Fibroblast of lung (primary cell): ENCODE measurements at regions not wholly inside any gene's neighbourhood (a gene's known extent, or its start where the extent isn't known, plus 50 kb on each side); places are given as distances from the start of the nearest gene placed in this dataset.

Source experiments
- DNase-seq, 2 donors: peaks; one replicate each; pipeline versions ENCODE4 v3.0.0 to v3.0.0-alpha.2; 2010; ENCODE audit warnings: low read depth in 2 of 2
- H2AFZ ChIP-seq: 2 replicates; pipeline ENCODE4 v1.5.1; 2012; ENCODE audit warnings: low read length, control low read depth, inconsistent platforms
- H3K27ac ChIP-seq: 2 replicates; pipeline ENCODE4 v1.5.1; 2011; ENCODE audit warnings: low read length, control low read depth; ENCODE audit not compliant: insufficient read depth
- H3K27me3 ChIP-seq: 2 replicates; pipeline ENCODE4 v1.5.1; 2011; ENCODE audit warnings: mild to moderate bottlenecking, low read length; ENCODE audit not compliant: control insufficient read depth, insufficient read depth
- H3K36me3 ChIP-seq: 2 replicates; pipeline ENCODE4 v1.5.1; 2011; ENCODE audit warnings: low read length; ENCODE audit not compliant: control insufficient read depth, insufficient read depth
- H3K4me1 ChIP-seq: 2 replicates; pipeline ENCODE4 v1.5.1; 2011; ENCODE audit warnings: low read length; ENCODE audit not compliant: control insufficient read depth, insufficient read depth; ENCODE audit errors: extremely low read depth
- H3K4me2 ChIP-seq: 2 replicates; pipeline ENCODE4 v1.5.1; 2011; ENCODE audit warnings: low read length, control low read depth; ENCODE audit not compliant: insufficient read depth; ENCODE audit errors: extremely low read depth
- H3K4me3 ChIP-seq, 4 experiments: fragments of 200-600 bp in 1 of 4; sonication (generic) in 1 of 4; replicated peaks in 1 of 4; 2 replicates each; pipeline ENCODE4 v1.5.1; 2011 to 2016; ENCODE audit warnings: low read length in 4 of 4, low read depth in 3 of 4, mild to moderate bottlenecking in 3 of 4, control low read depth in 2 of 4, inconsistent platforms in 1 of 4, mixed read lengths in 1 of 4; ENCODE audit not compliant: insufficient read depth in 1 of 4; ENCODE audit errors: control extremely low read depth in 1 of 4
- H3K79me2 ChIP-seq: 2 replicates; pipeline ENCODE4 v1.5.1; 2012; ENCODE audit warnings: mild to moderate bottlenecking, low read length, inconsistent platforms; ENCODE audit not compliant: control insufficient read depth, insufficient read depth
- H3K9ac ChIP-seq: 2 replicates; pipeline ENCODE4 v1.5.1; 2011; ENCODE audit warnings: mild to moderate bottlenecking, low read length, control low read depth; ENCODE audit not compliant: insufficient read depth
- H3K9me3 ChIP-seq: 2 replicates; pipeline ENCODE4 v1.5.1; 2012; ENCODE audit warnings: low read depth, low read length; ENCODE audit not compliant: control insufficient read depth, insufficient read depth
- H4K20me1 ChIP-seq: 2 replicates; pipeline ENCODE4 v1.5.1; 2011; ENCODE audit warnings: low read length; ENCODE audit not compliant: control insufficient read depth, insufficient read depth; ENCODE audit errors: extremely low read depth
- EZH2 ChIP-seq: IDR thresholded peaks from 2 replicates; pipeline ENCODE4 v1.5.1; 2012; ENCODE audit warnings: low read length, control low read depth, mild to moderate bottlenecking; ENCODE audit errors: missing control alignments
- TF ChIP-seq, protein P1 (sequence below), 2 donors: IDR thresholded peaks in 1 of 2; conservative IDR thresholded peaks in 1 of 2; 1 replicate in 1 of 2; 2 replicates in 1 of 2; pipeline ENCODE4 v1.5.1; 2011 to 2012; ENCODE audit warnings: low read length in 2 of 2, control low read depth in 1 of 2, inconsistent platforms in 1 of 2, low read depth in 1 of 2, mild to moderate bottlenecking in 1 of 2

DNA sequence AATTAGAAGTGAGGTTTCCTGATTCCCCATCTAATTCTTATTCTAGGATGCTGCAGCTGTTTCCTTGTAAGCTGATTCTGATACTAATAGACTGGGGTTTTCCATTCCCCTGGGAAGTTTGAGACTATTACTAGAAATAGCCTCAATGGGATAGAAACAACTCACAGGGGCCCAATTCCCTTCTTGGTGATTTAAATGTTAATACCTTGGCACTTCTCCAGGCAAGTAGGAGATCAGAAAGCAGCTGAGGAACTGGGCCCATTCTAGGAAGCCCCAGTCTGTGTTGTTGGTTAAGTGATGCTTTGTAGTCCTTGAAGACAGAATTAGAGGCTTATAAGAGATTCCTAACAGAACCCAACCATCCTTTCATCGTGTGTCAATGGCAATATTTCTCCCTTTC is 407.0 kb upstream of the SEL1L start:
- no peak for DNase-seq
- H3K27ac ChIP-seq: no peak overlapping the region
- H3K9ac ChIP-seq: no peak overlapping the region
- no peaks in the 10 kb centered on the region for H3K27me3 ChIP-seq
- no peak overlapping the region for H3K4me2 ChIP-seq
- H3K4me3 ChIP-seq: no peak overlapping the region
- no peaks in the 10 kb centered on the region for H3K79me2 ChIP-seq
- no peaks in the 10 kb centered on the region for H3K36me3 ChIP-seq
- H3K4me1 ChIP-seq: no peaks in the 10 kb centered on the region
- no peak for TF ChIP-seq EZH2
- TF ChIP-seq, protein P1, sequence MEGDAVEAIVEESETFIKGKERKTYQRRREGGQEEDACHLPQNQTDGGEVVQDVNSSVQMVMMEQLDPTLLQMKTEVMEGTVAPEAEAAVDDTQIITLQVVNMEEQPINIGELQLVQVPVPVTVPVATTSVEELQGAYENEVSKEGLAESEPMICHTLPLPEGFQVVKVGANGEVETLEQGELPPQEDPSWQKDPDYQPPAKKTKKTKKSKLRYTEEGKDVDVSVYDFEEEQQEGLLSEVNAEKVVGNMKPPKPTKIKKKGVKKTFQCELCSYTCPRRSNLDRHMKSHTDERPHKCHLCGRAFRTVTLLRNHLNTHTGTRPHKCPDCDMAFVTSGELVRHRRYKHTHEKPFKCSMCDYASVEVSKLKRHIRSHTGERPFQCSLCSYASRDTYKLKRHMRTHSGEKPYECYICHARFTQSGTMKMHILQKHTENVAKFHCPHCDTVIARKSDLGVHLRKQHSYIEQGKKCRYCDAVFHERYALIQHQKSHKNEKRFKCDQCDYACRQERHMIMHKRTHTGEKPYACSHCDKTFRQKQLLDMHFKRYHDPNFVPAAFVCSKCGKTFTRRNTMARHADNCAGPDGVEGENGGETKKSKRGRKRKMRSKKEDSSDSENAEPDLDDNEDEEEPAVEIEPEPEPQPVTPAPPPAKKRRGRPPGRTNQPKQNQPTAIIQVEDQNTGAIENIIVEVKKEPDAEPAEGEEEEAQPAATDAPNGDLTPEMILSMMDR (conservative IDR thresholded peaks at IDR 0.05 in 1 of 2, IDR thresholded peaks at IDR 0.05 in 1 of 2; ENCODE audit: low read depth in 1 of 2, low read length in 2 of 2): no peak
- no peaks in the 10 kb centered on the region for H4K20me1 ChIP-seq
- H2AFZ ChIP-seq: no peak overlapping the region
- H3K9me3 ChIP-seq: no peaks in the 10 kb centered on the region

- H3K79me2 ChIP-seq: no peaks in the 10 kb centered on the region
- H3K27ac ChIP-seq: no peak overlapping the region
- no peak overlapping the region for H3K4me2 ChIP-seq
- DNase-seq: no peak
- TF ChIP-seq EZH2: no peak
- TF ChIP-seq, protein P1 (conservative IDR thresholded peaks at IDR 0.05 in 1 of 2, IDR thresholded peaks at IDR 0.05 in 1 of 2; ENCODE audit: low read depth in 1 of 2, low read length in 2 of 2): no peak
- no peak overlapping the region for H3K4me3 ChIP-seq
- H2AFZ ChIP-seq: no peak overlapping the region
- no peak overlapping the region for H3K9ac ChIP-seq
- no peaks in the 10 kb centered on the region for H3K4me1 ChIP-seq
- no peaks in the 10 kb centered on the region for H3K9me3 ChIP-seq
- no peaks in the 10 kb centered on the region for H3K36me3 ChIP-seq
- H3K27me3 ChIP-seq: no peaks in the 10 kb centered on the region
- no peaks in the 10 kb centered on the region for H4K20me1 ChIP-seq
Measured at GRCh38 chr14:81942071-81942470, 408.4 kb upstream of the SEL1L start.

DNA sequence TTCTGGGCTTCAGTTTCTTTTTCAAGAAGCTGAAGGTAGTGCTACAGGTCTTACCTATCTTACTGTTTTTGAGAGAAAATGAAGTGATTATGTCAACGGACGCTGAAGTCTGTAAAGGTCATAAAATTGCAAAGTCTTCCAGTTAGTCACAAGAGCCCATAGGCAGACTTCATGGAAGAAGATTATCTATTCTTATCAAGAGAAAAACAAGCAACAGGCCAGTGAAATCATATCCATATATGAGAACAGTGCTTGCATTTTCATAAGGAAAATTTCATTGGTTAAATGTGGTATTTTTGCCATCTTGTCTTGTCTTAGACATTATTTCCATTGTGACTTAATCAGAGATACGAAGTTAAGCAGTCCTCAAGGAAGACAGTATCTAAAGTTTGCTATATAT is 412.7 kb upstream of the SEL1L start:
- Histone ChIP-seq H3K9me3 (no peaks in the 10 kb centered on the region), H4K20me1 (no peaks in the 10 kb centered on the region), H3K79me2 (no peaks in the 10 kb centered on the region), H3K4me2 (no peak overlapping the region), H2AFZ (no peak overlapping the region), H3K36me3 (no peaks in the 10 kb centered on the region), H3K27me3 (no peaks in the 10 kb centered on the region), H3K9ac (no peak overlapping the region), H3K4me3 (no peak overlapping the region), H3K27ac (no peak overlapping the region), H3K4me1 (no peaks in the 10 kb centered on the region)
- TF ChIP-seq, protein P1 (conservative IDR thresholded peaks at IDR 0.05 in 1 of 2, IDR thresholded peaks at IDR 0.05 in 1 of 2; ENCODE audit: low read depth in 1 of 2, low read length in 2 of 2): no peak
- no peak for TF ChIP-seq EZH2
- DNase-seq: no peak
